GM21529 (cell line): ENCODE measurements at regions not wholly inside any gene's neighbourhood (a gene's known extent, or its start where the extent isn't known, plus 50 kb on each side); places are given as distances from the start of the nearest gene placed in this dataset.
A peak's percentile ranks its signal among the peaks of the same experiment; 100 is the strongest.

Experiments used
- ATAC-seq: cut with Tn5 transposase; IDR thresholded peaks from one replicate; pipeline ENCODE4 v1.9.1; 2021; ENCODE audit not compliant: unreplicated experiment

DNA sequence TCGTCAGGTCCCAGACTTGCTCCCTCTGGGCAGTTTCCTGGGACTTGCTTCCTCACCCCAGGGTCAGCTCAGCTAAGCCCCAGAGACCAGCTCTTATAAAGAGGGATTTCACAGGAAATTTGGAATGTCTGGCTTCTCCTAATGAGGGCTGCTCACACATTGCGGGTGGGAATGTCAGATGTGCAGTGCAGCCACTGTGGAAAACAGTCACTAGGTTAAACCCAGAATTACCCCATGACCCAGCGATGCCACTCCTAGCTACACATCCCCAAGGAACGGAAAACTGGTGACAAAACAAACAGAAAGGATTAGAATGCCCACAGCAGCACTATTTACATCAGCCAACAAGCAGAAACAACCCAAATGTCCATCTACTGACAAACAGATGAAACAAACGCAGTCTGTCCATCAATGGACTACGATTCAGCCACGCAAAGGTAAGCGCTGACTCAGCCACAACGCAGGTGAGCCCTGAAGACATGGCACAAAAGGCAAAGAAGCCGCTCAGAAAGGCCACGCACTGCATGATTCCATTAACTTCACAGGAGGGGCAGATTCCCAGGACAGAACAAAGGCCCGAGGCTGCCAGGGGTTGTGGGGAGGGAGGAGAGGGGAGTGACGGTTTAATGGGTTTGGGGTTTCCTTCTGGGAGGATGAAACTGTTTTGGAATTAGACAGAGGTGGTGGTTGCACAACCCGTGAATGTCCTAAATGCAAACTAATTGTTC is 63.0 kb downstream of the NCOR2 start:
- no peak for ATAC-seq

DNA sequence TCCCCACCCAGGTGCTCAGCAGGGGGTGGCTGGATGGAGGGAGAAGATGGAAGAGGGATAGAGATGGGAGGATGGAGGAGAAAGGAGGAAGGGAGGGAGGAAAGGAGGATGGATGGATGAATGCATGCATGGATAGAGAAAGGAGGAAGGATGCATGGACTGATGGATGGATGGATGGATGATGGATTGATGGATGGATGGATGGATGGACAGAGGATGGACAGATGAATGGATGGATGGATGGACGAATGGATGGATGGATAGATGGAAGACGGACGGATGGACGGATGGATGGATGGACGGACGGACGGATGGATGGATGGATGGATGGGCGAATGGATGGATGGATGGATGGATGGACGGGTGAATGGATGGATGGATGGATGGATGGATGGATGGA is 64.1 kb downstream of the NCOR2 start:
- no peak for ATAC-seq

DNA sequence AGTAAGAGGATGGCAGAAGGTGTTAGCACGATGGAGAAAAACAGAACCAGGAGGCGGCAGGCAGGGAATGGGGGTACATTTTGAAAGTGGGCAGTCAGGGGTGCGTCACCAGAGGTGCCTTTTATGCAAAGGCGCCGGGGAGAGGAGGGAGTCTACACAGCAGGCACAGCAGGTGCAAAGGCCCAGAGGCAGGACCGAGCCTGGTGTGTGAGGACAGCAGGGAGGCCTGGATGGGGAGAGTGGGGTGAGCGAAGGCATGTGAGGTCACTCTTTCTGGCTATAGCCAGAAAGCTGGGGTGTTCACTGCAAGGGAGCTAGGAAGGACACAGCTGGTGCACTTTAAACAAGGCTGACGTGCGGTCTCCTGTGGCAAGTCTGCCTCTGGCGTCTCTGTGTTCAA is 65.0 kb downstream of the NCOR2 start:
- ATAC-seq, result no peak

- ATAC-seq, result no peak
Observed at GRCh38 chr12:124501827-124502226, 65.6 kb downstream of the NCOR2 start.

DNA sequence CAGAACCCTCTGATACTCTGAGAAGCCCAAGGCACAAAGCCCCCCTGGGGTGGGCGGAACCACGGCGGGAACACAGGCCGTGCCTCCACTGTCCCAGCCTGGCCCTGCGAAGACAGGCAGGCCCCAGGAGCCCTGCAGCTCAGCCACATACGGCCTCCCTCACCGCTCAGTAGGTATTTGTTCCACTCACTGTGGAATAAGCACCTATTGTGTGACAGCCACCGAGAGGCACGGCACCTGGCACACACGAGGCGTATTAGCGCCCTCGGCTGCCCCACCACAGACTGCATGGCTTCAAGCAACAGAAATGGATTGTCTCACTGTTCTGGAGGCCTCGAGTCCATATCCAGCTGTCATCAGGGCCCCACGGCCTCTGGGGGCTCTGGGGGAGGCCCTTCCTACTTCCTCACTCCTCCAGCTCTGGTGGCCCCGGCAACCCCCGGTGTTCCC is 66.3 kb downstream of the NCOR2 start:
- ATAC-seq, result no peak

GRCh38 chr12:124499898-124500244 is 67.5 kb downstream of the NCOR2 start:
- ATAC-seq, result no peak

DNA sequence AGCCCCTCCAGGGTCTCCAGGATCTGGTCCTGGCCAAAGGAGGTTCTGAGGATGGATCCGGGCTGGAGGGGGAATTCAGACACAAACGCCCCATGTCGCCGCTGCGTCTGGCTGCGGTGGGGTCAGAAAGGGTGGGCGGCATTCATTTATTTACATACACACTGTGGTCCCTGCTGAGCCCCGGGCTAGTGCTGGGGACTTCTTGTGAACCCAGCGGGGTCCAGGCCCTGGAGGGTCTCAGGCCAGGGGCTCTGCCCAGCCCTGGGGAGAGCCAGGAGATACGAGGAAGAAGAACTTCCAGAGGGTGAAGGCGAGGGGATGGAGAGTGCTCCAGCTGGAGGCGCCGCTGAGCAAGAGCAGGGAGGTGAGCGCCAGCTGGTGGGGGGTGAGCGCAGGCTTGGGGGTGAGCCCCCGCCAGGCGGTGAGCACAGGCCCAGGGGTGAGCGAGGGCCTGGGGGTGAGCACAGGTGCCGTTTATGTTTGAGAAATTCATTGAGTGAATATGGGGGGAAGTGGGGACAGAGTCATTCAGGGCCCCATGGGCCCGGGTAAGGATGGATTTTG is 68.1 kb downstream of the NCOR2 start:
- ATAC-seq, result no peak

DNA sequence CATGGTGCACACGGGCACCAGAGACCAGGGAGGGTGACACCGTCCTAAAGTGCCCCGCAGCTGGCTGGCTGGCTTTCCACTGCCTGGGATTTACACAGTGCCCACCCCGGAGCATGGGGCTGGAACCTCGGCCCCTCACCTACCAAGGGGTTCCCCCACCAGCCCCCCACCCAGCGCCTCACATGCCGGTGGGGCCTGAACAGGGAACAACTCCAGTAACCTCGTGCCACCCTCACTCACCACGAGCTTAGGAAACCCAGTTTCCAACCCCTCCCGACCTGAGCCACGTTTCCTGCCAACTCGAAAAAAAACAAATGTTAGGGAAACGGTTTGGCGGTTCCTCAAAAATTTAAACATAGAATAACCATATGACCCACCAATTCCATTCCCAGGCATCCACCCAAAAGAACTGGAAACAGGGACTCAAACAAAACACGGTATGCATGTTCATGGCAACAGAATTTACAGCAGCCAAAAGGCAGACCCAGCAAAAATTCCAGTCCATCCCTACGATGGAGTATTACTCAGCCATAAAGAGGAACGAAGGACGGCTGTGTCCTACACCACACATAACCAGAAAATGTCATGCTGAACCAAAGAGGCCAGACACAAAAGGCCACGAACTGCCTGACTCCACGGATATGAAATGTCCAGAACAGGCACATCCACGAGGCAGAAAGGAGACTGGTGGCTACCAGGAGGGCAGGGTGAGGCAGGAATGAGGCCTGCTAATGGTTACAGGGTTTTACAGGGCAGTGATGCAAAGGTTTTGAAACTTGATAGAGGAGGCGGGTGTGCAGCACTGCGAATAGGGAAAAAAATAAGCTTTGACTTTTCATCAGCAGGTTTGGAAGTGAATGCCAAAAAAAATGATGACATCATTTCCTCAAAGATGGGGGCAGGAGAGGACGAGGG is 68.9 kb downstream of the NCOR2 start:
- ATAC-seq, result no peak

DNA sequence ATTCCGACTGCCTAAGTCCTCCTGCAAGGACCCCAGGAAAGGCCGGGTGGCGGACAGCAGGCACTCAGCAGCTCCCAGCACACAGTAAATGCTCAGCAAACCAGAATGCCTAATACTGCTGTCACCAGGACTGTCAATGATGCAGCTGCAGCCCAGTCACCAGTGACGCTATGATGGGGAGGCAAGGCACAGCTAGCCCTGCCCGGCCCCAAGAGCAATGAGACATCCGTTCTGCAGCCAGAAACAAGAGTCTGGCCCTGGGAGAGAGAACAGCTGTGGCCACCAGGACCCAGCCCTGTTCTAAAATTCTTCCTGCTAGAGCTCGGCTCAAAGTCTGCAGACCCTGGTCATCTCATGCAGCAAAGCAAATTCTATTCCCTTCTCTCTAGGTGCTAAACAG is 69.8 kb downstream of the NCOR2 start:
- ATAC-seq, result no peak

DNA sequence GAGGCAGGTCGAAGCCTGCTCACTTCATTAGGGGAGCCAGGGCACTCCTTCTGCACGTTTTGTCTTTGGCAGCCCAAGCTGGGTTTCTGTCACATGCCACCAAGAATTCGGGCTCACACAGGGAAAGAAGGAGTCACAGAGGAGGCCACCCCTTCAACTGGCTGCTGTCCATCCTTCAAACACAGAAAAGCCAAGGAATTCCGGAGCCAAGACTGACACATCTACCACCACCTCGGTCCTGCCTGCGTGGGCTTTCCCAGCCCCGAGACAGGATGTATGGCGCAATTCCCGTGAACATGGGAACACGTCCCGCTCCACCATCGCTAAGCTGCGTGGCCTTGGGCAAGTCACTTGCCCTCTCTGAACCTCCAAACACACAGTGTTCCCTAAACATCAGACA is 70.4 kb downstream of the NCOR2 start:
- no peak for ATAC-seq

DNA sequence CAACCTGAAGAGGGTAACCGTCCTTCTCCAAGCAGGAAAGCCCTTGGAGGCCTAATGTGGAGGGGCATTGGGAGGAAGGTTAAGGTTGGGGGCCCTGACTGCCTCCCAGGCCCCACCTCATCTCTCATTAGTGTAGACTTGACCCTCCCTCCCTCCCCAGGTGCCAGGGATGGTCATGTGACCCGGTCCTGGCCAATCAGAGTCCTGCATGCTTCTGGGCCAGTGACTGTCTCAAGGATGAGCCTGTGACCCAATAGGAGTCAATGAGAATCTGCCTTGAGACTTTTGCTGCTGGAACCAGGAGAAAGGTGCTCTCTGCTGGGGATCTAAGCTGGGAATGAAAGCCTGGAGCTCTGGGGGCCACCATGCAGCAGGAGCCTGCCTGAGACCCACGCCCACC is 70.8 kb downstream of the NCOR2 start:
- no peak for ATAC-seq

- no peak for ATAC-seq
Observed at GRCh38 chr12:124495194-124495983, 72.0 kb downstream of the NCOR2 start.

DNA sequence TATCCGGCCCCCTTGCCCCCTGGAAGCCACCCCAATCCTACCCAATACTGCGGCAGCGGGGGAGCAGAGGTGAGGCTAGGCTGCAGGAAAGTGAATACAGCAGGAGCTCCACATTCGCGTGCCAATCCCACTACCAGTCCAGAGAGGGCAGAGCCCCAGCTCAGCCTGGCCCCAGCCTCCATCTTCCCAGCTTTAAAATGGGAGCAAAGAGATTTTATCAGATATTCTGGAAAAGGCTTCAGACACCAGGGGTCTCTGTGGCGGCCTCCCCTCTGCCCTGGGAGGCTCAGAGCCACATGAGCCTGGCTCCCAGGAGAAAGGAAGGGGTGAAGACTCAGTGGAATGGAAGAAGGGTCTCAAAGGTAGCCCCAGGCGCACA is 72.7 kb downstream of the NCOR2 start:
- ATAC-seq, result no peak

DNA sequence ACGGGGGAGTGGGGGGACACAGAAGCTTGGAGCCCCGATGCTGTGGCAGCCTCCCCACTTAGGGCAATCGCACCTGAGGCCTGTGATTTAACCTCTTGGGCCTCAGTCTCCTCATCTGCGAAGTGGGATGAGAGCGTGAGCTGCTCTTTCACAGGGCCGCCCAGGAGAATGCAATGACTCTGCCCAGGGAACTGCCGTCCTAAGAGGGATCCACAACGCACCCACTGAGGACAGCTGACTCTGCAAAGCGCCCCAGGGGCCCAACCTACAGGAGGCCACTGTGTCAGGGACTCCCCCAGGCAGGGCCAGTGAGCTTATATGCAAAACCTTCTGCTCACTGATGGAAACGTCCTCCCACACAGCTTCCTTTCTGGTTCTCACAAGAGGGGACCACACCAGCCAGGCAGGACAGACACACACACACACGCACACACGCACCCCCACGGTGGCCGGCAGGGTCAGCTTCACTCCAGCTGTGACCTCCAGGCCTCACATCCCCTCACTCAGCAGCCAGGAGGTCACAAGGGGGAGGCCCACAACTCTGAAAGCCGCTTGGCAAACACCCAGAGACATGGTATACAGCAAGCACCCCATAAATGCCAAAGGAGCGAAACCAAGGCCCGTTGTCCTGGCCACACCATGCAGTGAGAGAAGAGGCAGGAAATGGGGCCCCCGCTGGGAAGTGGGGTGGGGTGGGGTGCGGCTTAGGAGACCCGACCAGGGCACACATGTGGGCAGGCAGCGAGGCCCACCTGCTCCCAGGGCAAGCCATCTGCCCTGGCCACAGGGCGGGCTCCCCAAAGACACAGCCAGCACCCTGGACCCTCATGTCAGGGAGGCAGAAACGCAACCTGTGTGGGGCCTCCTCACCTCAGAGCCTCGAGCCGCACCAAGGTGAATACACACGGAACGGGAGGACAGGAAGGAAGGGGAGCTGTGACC is 73.3 kb downstream of the NCOR2 start:
- ATAC-seq, result peak; percentile 94

- ATAC-seq, result no peak
Observed at GRCh38 chr12:124492879-124493808, 74.3 kb downstream of the NCOR2 start.

GRCh38 chr12:124491856-124492420 is 75.5 kb downstream of the NCOR2 start:
- no peak for ATAC-seq

GRCh38 chr12:124491310-124491709 is 76.1 kb downstream of the NCOR2 start:
- ATAC-seq, result no peak

- no peak for ATAC-seq
Observed at GRCh38 chr12:124490584-124491305, 76.7 kb downstream of the NCOR2 start.
